HG02870 (cell line): ENCODE measurements at regions not wholly inside any gene's neighbourhood (a gene's known extent, or its start where the extent isn't known, plus 50 kb on each side); places are given as distances from the start of the nearest gene placed in this dataset.
A peak's percentile ranks its signal among the peaks of the same experiment; 100 is the strongest.

Source experiments
- ATAC-seq: cut with Tn5 transposase; IDR thresholded peaks from one replicate; pipeline ENCODE4 v1.9.1; 2021; ENCODE audit warnings: mild to moderate bottlenecking, moderate library complexity; ENCODE audit not compliant: unreplicated experiment

- no peak for ATAC-seq
Measured at GRCh38 chr10:90975096-90975495, 54.2 kb upstream of the ANKRD1 start.

- peak; percentile 51 for ATAC-seq
Measured at GRCh38 chr10:90977162-90977854, 56.4 kb upstream of the ANKRD1 start.

GRCh38 chr10:90977855-90978486 lies 57.1 kb upstream of the ANKRD1 start:
- ATAC-seq, result peak; percentile 10

- ATAC-seq, result no peak
Measured at GRCh38 chr10:90982406-90983008, 61.6 kb upstream of the ANKRD1 start.

- ATAC-seq, result no peak
Measured at GRCh38 chr10:90983914-90984549, 63.1 kb upstream of the ANKRD1 start.

- ATAC-seq, result no peak
Measured at GRCh38 chr10:90984898-90985297, 64.0 kb upstream of the ANKRD1 start.

- no peak for ATAC-seq
Measured at GRCh38 chr10:90985321-90985933, 64.5 kb upstream of the ANKRD1 start.

GRCh38 chr10:90986136-90986760 lies 65.4 kb upstream of the ANKRD1 start:
- no peak for ATAC-seq

- ATAC-seq, result no peak
Measured at GRCh38 chr10:90986870-90987269, 66.0 kb upstream of the ANKRD1 start.

GRCh38 chr10:90987383-90987782 lies 66.5 kb upstream of the ANKRD1 start:
- ATAC-seq, result no peak

- ATAC-seq, result no peak
Measured at GRCh38 chr10:90988024-90988423, 67.1 kb upstream of the ANKRD1 start.

- ATAC-seq, result no peak
Measured at GRCh38 chr10:90988802-90989201, 67.9 kb upstream of the ANKRD1 start.

- ATAC-seq, result no peak
Measured at GRCh38 chr10:90989378-90989777, 68.5 kb upstream of the ANKRD1 start.

GRCh38 chr10:90992462-90992861 lies 71.6 kb upstream of the ANKRD1 start:
- no peak for ATAC-seq

- ATAC-seq, result peak; percentile 45
Measured at GRCh38 chr10:90993340-90993739, 72.5 kb upstream of the ANKRD1 start.

GRCh38 chr10:90997670-90998069 lies 76.8 kb upstream of the ANKRD1 start:
- ATAC-seq, result no peak

- peak; percentile 21 for ATAC-seq
Measured at GRCh38 chr10:90998733-90999511, 78.0 kb upstream of the ANKRD1 start.

GRCh38 chr10:90999512-91000172 lies 78.8 kb upstream of the ANKRD1 start:
- ATAC-seq, result peak; percentile 58

GRCh38 chr10:91000470-91000869 lies 79.6 kb upstream of the ANKRD1 start:
- no peak for ATAC-seq

GRCh38 chr10:91000985-91001384 lies 80.1 kb upstream of the ANKRD1 start:
- no peak for ATAC-seq
